GM12878 (cell line): ENCODE measurements at regions not wholly inside any gene's neighbourhood (a gene's known extent, or its start where the extent isn't known, plus 50 kb on each side); places are given as distances from the start of the nearest gene placed in this dataset.

Source experiments
- ATAC-seq: fragments of 200-7000 bp; cut with Tn5 transposase; 3 replicates; pipeline ENCODE4 v1.9.1; 2020; ENCODE audit warnings: mild to moderate bottlenecking, moderate library complexity
- BruUV-seq: library from RNA; stranded (reverse); fragments of 400-500 nt; replicated peaks from 2 replicates; lab custom pipeline; 2021; lab: Mats Ljungman, UMichigan
- CTCF ChIA-PET: fragments of 300-600 bp; sonication (Branson Sonifier 250); formaldehyde crosslinking; extraction: SDS; loops from one replicate; lab custom pipeline; 2021; ENCODE audit warnings: inconsistent platforms; lab: Yijun Ruan, JAX
- POLR2A ChIA-PET: fragments of 350-600 bp; formaldehyde crosslinking; extraction: SDS; loops from one replicate; lab custom pipeline; 2021; ENCODE audit warnings: inconsistent platforms; lab: Charles Lee
- RAD21 ChIA-PET: fragments of 300-600 bp; sonication (Branson Sonifier 250); formaldehyde crosslinking; loops from one replicate; lab custom pipeline; 2023; ENCODE audit warnings: antibody characterized with exemption; ENCODE audit not compliant: unreplicated experiment; lab: Charles Lee
- SMC1A ChIA-PET: fragments of 300-600 bp; sonication (Branson Sonifier 250); formaldehyde crosslinking; loops from one replicate; lab custom pipeline; 2023; ENCODE audit not compliant: unreplicated experiment, uncharacterized antibody; lab: Charles Lee
- DNase-seq: peaks from one replicate; pipeline ENCODE4 v3.0.0-alpha.2; 2011; ENCODE audit warnings: low read depth, low spot score
- FAIRE-seq: peaks from 3 replicates; lab custom pipeline; 2011; peaks lifted over from hg19 to GRCh38; lab: Jason Lieb, UNC
- H2AFZ ChIP-seq: 2 replicates; pipeline ENCODE4 v1.6.0; 2011; ENCODE audit warnings: low read depth, low read length, control low read depth; ENCODE audit not compliant: control insufficient read depth
- H3K27ac ChIP-seq: 2 replicates; pipeline ENCODE4 v1.5.1; 2011; ENCODE audit warnings: control low read depth; ENCODE audit not compliant: control insufficient read depth, insufficient read depth
- H3K27me3 ChIP-seq, 2 experiments: replicated peaks in 1 of 2; 2 replicates each; pipeline versions ENCODE4 v1.6.0 to v1.6.1; 2011; ENCODE audit warnings: low read length in 1 of 2; ENCODE audit not compliant: control insufficient read depth in 2 of 2, insufficient read depth in 2 of 2
- H3K36me3 ChIP-seq, 2 experiments: 2 replicates each; pipeline ENCODE4 v1.5.1; 2011; ENCODE audit warnings: low read length in 1 of 2; ENCODE audit not compliant: control insufficient read depth in 2 of 2, insufficient read depth in 2 of 2
- H3K4me1 ChIP-seq: 2 replicates; pipeline ENCODE4 v1.6.1; 2011; ENCODE audit warnings: mild to moderate bottlenecking, low read length, moderate library complexity, mixed read lengths; ENCODE audit not compliant: control insufficient read depth, insufficient read depth
- H3K4me2 ChIP-seq: 2 replicates; pipeline ENCODE4 v1.6.0; 2011; ENCODE audit warnings: control low read depth; ENCODE audit not compliant: control insufficient read depth, insufficient read depth
- H3K4me3 ChIP-seq: fragments of 200-600 bp; sonication (generic); 2 replicates; pipeline ENCODE4 v1.5.1; 2016
- H3K79me2 ChIP-seq: 2 replicates; pipeline ENCODE4 v1.6.0; 2011; ENCODE audit warnings: low read length; ENCODE audit not compliant: control insufficient read depth, insufficient read depth
- H3K9ac ChIP-seq: 2 replicates; pipeline ENCODE4 v1.8.0; 2011; ENCODE audit warnings: low read length, control low read depth, mixed read lengths; ENCODE audit not compliant: control insufficient read depth, insufficient read depth
- H3K9me3 ChIP-seq: replicated peaks from 3 replicates; pipeline ENCODE4 v1.5.1; 2011; ENCODE audit warnings: mild to moderate bottlenecking, low read length; ENCODE audit not compliant: control insufficient read depth, insufficient read depth
- H4K20me1 ChIP-seq: 2 replicates; pipeline ENCODE4 v1.6.0; 2011; ENCODE audit not compliant: control insufficient read depth, insufficient read depth
- BMI1 ChIP-seq: fragments of 450-650 bp; IDR thresholded peaks from 2 replicates; pipeline ENCODE4 v1.6.1; 2016; ENCODE audit warnings: mild to moderate bottlenecking, moderate library complexity, borderline replicate concordance
- CHD2 ChIP-seq: IDR thresholded peaks from 2 replicates; pipeline ENCODE4 v1.6.1; 2011; ENCODE audit warnings: low read depth, low read length, improper control_type of control experiment, borderline replicate concordance
- CREM ChIP-seq: IDR thresholded peaks from 2 replicates; pipeline ENCODE4 v1.6.1; 2014; ENCODE audit warnings: antibody characterized with exemption, low read depth
- EED ChIP-seq: sonication (generic); IDR thresholded peaks from 2 replicates; pipeline ENCODE4 v1.6.1; 2016; ENCODE audit warnings: antibody characterized with exemption, low read depth
- EGR1 ChIP-seq, 2 experiments: IDR thresholded peaks; 1 replicate in 1 of 2; 2 replicates in 1 of 2; pipeline ENCODE4 v1.6.1; 2011 to 2012; ENCODE audit warnings: low read depth in 2 of 2, low read length in 2 of 2, borderline replicate concordance in 1 of 2, mild to moderate bottlenecking in 1 of 2, moderate library complexity in 1 of 2
- ETV6 ChIP-seq, 2 experiments: fragments of 450-650 bp in 1 of 2; IDR thresholded peaks in 1 of 2; conservative IDR thresholded peaks in 1 of 2; 2 replicates each; pipeline ENCODE4 v1.6.1; 2014; ENCODE audit warnings: antibody characterized with exemption in 1 of 2, borderline replicate concordance in 1 of 2, low read depth in 1 of 2, mild to moderate bottlenecking in 1 of 2, moderate library complexity in 1 of 2
- EZH2 ChIP-seq: IDR thresholded peaks from 2 replicates; pipeline ENCODE4 v1.6.1; 2012; ENCODE audit warnings: low read depth, mild to moderate bottlenecking, control low read depth, inconsistent platforms, low read length, borderline replicate concordance; ENCODE audit not compliant: control insufficient read depth
- NR2C1 ChIP-seq: fragments of 450-650 bp; IDR thresholded peaks from 2 replicates; pipeline ENCODE4 v1.6.1; 2017; ENCODE audit warnings: antibody characterized with exemption, mild to moderate bottlenecking, moderate library complexity
- NRF1 ChIP-seq: conservative IDR thresholded peaks from 2 replicates; pipeline ENCODE4 v1.6.1; 2011; ENCODE audit warnings: mild to moderate bottlenecking, low read depth, low read length, improper control_type of control experiment
- POLR2A ChIP-seq: IDR thresholded peaks from 2 replicates; pipeline ENCODE4 v1.6.1; 2011; ENCODE audit warnings: low read depth, mild to moderate bottlenecking, low read length
- RB1 ChIP-seq: fragments of 450-650 bp; formaldehyde crosslinking; IDR thresholded peaks from 2 replicates; pipeline ENCODE4 v1.6.1; 2017; ENCODE audit warnings: mild to moderate bottlenecking, borderline replicate concordance
- RUNX3 ChIP-seq: IDR thresholded peaks from 2 replicates; pipeline ENCODE4 v1.6.1; 2012; ENCODE audit warnings: low read length, inconsistent platforms
- SIN3A ChIP-seq: IDR thresholded peaks from 2 replicates; pipeline ENCODE4 v1.6.1; 2012; ENCODE audit warnings: low read depth, low read length, improper control_type of control experiment
- SUPT20H ChIP-seq: IDR thresholded peaks from 2 replicates; pipeline ENCODE4 v1.6.1; 2011; ENCODE audit warnings: low read depth, mild to moderate bottlenecking, low read length, moderate library complexity, borderline replicate concordance; ENCODE audit not compliant: control insufficient read depth
- YY1 ChIP-seq: IDR thresholded peaks from 2 replicates; pipeline ENCODE4 v1.6.1; 2011; ENCODE audit warnings: low read depth, mild to moderate bottlenecking, low read length
- ZNF217 ChIP-seq: fragments of 450-650 bp; IDR thresholded peaks from 2 replicates; pipeline ENCODE4 v1.6.1; 2017; ENCODE audit warnings: antibody characterized with exemption, mild to moderate bottlenecking
- ZNF592 ChIP-seq: fragments of 450-650 bp; IDR thresholded peaks from 2 replicates; pipeline ENCODE4 v1.6.1; 2017; ENCODE audit warnings: mild to moderate bottlenecking, moderate library complexity
- ZSCAN29 ChIP-seq: fragments of 450-650 bp; IDR thresholded peaks from 2 replicates; pipeline ENCODE4 v1.6.1; 2017; ENCODE audit warnings: mild to moderate bottlenecking, moderate library complexity
- WGBS: methylation state at CpG from one replicate; pipeline ENCODE4 v1.1.6; 2016; ENCODE audit warnings: low lambda C conversion rate; ENCODE audit not compliant: insufficient replicate concordance, insufficient coverage; ENCODE audit errors: missing lambda C conversion rate; 5-methylcytosine and 5-hydroxymethylcytosine counted together
- in situ Hi-C: fragments of 300-500 bp; cut with MboI; formaldehyde crosslinking; loops from 9 replicates; pipeline ENCODE4 v1.14.3; 2018; ENCODE audit warnings: mixed read lengths
- intact Hi-C: fragments of 100-400 bp; cut with micrococcal nuclease; formaldehyde crosslinking; loops from one replicate; pipeline ENCODE4 v1.14.2; 2022; ENCODE audit not compliant: unreplicated experiment
- TF ChIP-seq, protein P1 (sequence below): IDR thresholded peaks from 2 replicates; pipeline ENCODE4 v1.6.1; 2012; ENCODE audit warnings: low read length, inconsistent platforms
- TF ChIP-seq, protein P2 (sequence below): fragments of 450-650 bp; IDR thresholded peaks from 2 replicates; pipeline ENCODE4 v1.6.1; 2016; ENCODE audit warnings: mild to moderate bottlenecking

DNA sequence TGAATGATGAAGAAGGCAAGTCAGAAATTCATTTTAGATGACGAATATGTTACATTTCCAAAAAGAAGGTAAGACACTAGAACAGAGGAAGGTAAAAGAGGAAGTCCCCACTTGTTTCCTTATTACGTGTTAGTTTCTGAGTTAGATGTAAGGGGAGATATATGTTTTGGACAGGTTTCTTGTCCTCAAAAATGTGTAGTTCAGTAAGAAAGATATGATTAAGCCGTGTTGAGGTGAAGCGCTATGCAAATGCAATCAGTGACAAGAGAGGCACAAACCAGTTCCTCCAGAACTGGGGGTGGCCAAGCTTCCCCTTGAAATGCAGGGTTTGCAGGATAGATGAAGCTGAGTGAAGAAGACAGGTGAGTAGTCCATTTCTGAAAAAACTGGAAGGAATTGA, 293.3 kb upstream of the RUNX1 start:
- intact Hi-C loops (no loop called here), in situ Hi-C loops (no loop called here)
- SMC1A ChIA-PET, result no interaction called here
- RAD21 ChIA-PET, result no interaction called here
- H4K20me1 ChIP-seq, result no peaks in the 10 kb centered on the region
- H3K36me3 ChIP-seq, result no peaks in the 10 kb centered on the region
- no peaks in the 10 kb centered on the region; a peak in 1 of 4 replicates for H3K27me3 ChIP-seq
- peak; percentile 87 for FAIRE-seq
- no peak overlapping the region for H3K4me3 ChIP-seq
- H3K79me2 ChIP-seq, result no peaks in the 10 kb centered on the region
- no TSS peak for BruUV-seq
- H3K4me1 ChIP-seq, result peaks cover 14% of the 10 kb centered on the region
- no peak overlapping the region for H3K27ac ChIP-seq
- H3K9me3 ChIP-seq, result peaks cover 1% of the 10 kb centered on the region; the same call in 2 of the 3 replicates
- CTCF ChIA-PET, result no interaction called here
- peak; percentile 76 for ATAC-seq
- peak overlapping the region; percentile 38; the same call in 1 of the 2 replicates for H3K4me2 ChIP-seq
- peak; percentile 17 for DNase-seq
- 9% methylated on average over 4 of the region's 4 CpGs for WGBS
- no peak overlapping the region for H3K9ac ChIP-seq
- POLR2A ChIA-PET, result no interaction called here
- no peak overlapping the region for H2AFZ ChIP-seq
- no peak for TF ChIP-seq EZH2
- TF ChIP-seq, protein P1, sequence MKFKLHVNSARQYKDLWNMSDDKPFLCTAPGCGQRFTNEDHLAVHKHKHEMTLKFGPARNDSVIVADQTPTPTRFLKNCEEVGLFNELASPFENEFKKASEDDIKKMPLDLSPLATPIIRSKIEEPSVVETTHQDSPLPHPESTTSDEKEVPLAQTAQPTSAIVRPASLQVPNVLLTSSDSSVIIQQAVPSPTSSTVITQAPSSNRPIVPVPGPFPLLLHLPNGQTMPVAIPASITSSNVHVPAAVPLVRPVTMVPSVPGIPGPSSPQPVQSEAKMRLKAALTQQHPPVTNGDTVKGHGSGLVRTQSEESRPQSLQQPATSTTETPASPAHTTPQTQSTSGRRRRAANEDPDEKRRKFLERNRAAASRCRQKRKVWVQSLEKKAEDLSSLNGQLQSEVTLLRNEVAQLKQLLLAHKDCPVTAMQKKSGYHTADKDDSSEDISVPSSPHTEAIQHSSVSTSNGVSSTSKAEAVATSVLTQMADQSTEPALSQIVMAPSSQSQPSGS, result 0 out of 2 replicates have a peak, but pooled peaks have one; percentile 37
- no peak for TF ChIP-seq RB1
- TF ChIP-seq, protein P2, sequence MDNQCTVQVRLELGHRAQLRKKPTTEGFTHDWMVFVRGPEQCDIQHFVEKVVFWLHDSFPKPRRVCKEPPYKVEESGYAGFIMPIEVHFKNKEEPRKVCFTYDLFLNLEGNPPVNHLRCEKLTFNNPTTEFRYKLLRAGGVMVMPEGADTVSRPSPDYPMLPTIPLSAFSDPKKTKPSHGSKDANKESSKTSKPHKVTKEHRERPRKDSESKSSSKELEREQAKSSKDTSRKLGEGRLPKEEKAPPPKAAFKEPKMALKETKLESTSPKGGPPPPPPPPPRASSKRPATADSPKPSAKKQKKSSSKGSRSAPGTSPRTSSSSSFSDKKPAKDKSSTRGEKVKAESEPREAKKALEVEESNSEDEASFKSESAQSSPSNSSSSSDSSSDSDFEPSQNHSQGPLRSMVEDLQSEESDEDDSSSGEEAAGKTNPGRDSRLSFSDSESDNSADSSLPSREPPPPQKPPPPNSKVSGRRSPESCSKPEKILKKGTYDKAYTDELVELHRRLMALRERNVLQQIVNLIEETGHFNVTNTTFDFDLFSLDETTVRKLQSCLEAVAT, result no peak
- no peak for TF ChIP-seq ZNF592
- TF ChIP-seq NRF1, result no peak
- no peak for TF ChIP-seq SIN3A
- TF ChIP-seq ZNF217, result no peak
- no peak for TF ChIP-seq EGR1 (IDR thresholded peaks at IDR 0.05; ENCODE audit: borderline replicate concordance in 1 of 2, low read depth in 2 of 2, low read length in 2 of 2)
- TF ChIP-seq EED, result no peak
- no peak for TF ChIP-seq SUPT20H
- TF ChIP-seq CREM, result no peak; the same call in 1 of the 2 replicates
- TF ChIP-seq CHD2, result no peak
- TF ChIP-seq BMI1, result no peak
- no peak for TF ChIP-seq POLR2A
- no peak for TF ChIP-seq YY1
- peak; percentile 33 for TF ChIP-seq RUNX3
- TF ChIP-seq ETV6 (conservative IDR thresholded peaks at IDR 0.05 in 1 of 2, IDR thresholded peaks at IDR 0.05 in 1 of 2; ENCODE audit: borderline replicate concordance in 1 of 2, low read depth in 1 of 2), result peak in 1 of 2 experiments; percentile 21; a peak in 1 of 4 replicates
- TF ChIP-seq ZSCAN29, result no peak
- TF ChIP-seq NR2C1, result no peak
